B cell (primary cell): ENCODE measurements at regions not wholly inside any gene's neighbourhood (a gene's known extent, or its start where the extent isn't known, plus 50 kb on each side); places are given as distances from the start of the nearest gene placed in this dataset.

Source experiments
- ATAC-seq: fragments of 200-7000 bp; cut with Tn5 transposase; one replicate; pipeline ENCODE4 v1.10.0; 2021; ENCODE audit warnings: low read depth, mild to moderate bottlenecking, moderate number of reproducible peaks, moderate library complexity
- CTCF ChIA-PET: fragments of 350-600 bp; sonication (Branson Sonifier 250); formaldehyde crosslinking; loops from one replicate; lab custom pipeline; 2021; ENCODE audit warnings: antibody characterized with exemption, inconsistent platforms; lab: Charles Lee
- POLR2A ChIA-PET: fragments of 350-600 bp; sonication (Branson Sonifier 250); formaldehyde crosslinking; loops from one replicate; lab custom pipeline; 2021; ENCODE audit warnings: antibody characterized with exemption; lab: Charles Lee
- DNase-seq: peaks from one replicate; pipeline ENCODE4 v3.0.0; 2013
- H2AFZ ChIP-seq: 2 replicates; pipeline ENCODE4 v1.6.1; 2012; ENCODE audit warnings: mild to moderate bottlenecking, low read depth, low read length; ENCODE audit not compliant: insufficient read depth, poor library complexity, severe bottlenecking
- H3K27ac ChIP-seq, 2 donors: 1 replicate in 1 of 2; 2 replicates in 1 of 2; pipeline ENCODE4 v1.5.1; 2012 to 2013; ENCODE audit warnings: low read length in 2 of 2, mild to moderate bottlenecking in 2 of 2, moderate library complexity in 1 of 2
- H3K27me3 ChIP-seq, 4 experiments: fragments of 200-600 bp in 1 of 4; sonication (generic) in 1 of 4; replicated peaks in 1 of 4; 1 replicate in 2 of 4; 2 replicates in 2 of 4; pipeline versions ENCODE4 v1.6.1 to v1.7.0; 2013 to 2016; ENCODE audit warnings: low read length in 3 of 4, mild to moderate bottlenecking in 2 of 4, mixed read lengths in 1 of 4, moderate library complexity in 1 of 4; ENCODE audit not compliant: insufficient read depth in 4 of 4, control insufficient read depth in 3 of 4; ENCODE audit errors: control extremely low read depth in 1 of 4
- H3K36me3 ChIP-seq, 2 experiments: replicated peaks in 1 of 2; 1 replicate in 1 of 2; 2 replicates in 1 of 2; pipeline versions ENCODE4 v1.6.1 to v1.7.1; 2013; ENCODE audit warnings: low read length in 1 of 2; ENCODE audit not compliant: insufficient read depth in 2 of 2, control insufficient read depth in 1 of 2; ENCODE audit errors: control extremely low read depth in 1 of 2, extremely low read depth in 1 of 2
- H3K4me1 ChIP-seq, 2 donors: fragments of 200-600 bp in 1 of 2; sonication (generic) in 1 of 2; 1 replicate in 1 of 2; 2 replicates in 1 of 2; pipeline versions ENCODE4 v1.5.1 to v1.6.1; 2013 to 2017; ENCODE audit warnings: low read length in 2 of 2; ENCODE audit not compliant: control insufficient read depth in 2 of 2, insufficient read depth in 2 of 2
- H3K4me2 ChIP-seq: replicated peaks from 2 replicates; pipeline ENCODE3; 2012; ENCODE audit warnings: mild to moderate bottlenecking, low read depth, low read length; ENCODE audit not compliant: poor library complexity, severe bottlenecking
- H3K4me3 ChIP-seq, 5 experiments: fragments of 200-600 bp in 1 of 5; sonication (generic) in 1 of 5; 1 replicate in 3 of 5; 2 replicates in 2 of 5; pipeline versions ENCODE4 v1.5.1 to v1.7.0; 2011 to 2016; ENCODE audit warnings: low read length in 4 of 5, mild to moderate bottlenecking in 4 of 5, low read depth in 2 of 5, control low read depth in 1 of 5, moderate library complexity in 1 of 5; ENCODE audit not compliant: insufficient read depth in 1 of 5; ENCODE audit errors: control extremely low read depth in 1 of 5, extremely low read depth in 1 of 5
- H3K79me2 ChIP-seq: fragments of 200-600 bp; sonication (generic); one replicate; pipeline ENCODE4 v1.6.0; 2016; ENCODE audit warnings: low read length; ENCODE audit not compliant: control insufficient read depth, insufficient read depth
- H3K9ac ChIP-seq: fragments of 200-600 bp; sonication (generic); 2 replicates; pipeline ENCODE4 v1.6.1; 2017; ENCODE audit warnings: mild to moderate bottlenecking, low read length, moderate library complexity
- H3K9me3 ChIP-seq, 3 donors: one replicate each; pipeline versions ENCODE4 v1.6.1 to v1.7.1; 2013; ENCODE audit warnings: low read length in 2 of 3; ENCODE audit not compliant: control insufficient read depth in 2 of 3, insufficient read depth in 1 of 3; ENCODE audit errors: control extremely low read depth in 1 of 3
- H4K20me1 ChIP-seq: 2 replicates; pipeline ENCODE4 v1.6.0; 2012; ENCODE audit warnings: mild to moderate bottlenecking, low read length; ENCODE audit not compliant: insufficient read depth, control insufficient read depth, poor library complexity, severe bottlenecking
- H3K27ac Mint-ChIP-seq: one replicate; pipeline ENCODE4 v1.8.0; 2021; ENCODE audit warnings: mixed read lengths
- H3K27me3 Mint-ChIP-seq: one replicate; pipeline ENCODE4 v1.8.0; 2021; ENCODE audit warnings: mixed read lengths
- H3K4me1 Mint-ChIP-seq: one replicate; pipeline ENCODE4 v1.8.0; 2021; ENCODE audit warnings: mixed read lengths
- H3K4me3 Mint-ChIP-seq: one replicate; pipeline ENCODE4 v1.8.0; 2021; ENCODE audit warnings: mixed read lengths
- H3K9me3 Mint-ChIP-seq: one replicate; pipeline ENCODE4 v1.8.0; 2022; ENCODE audit warnings: mixed read lengths; ENCODE audit not compliant: insufficient read depth
- EZH2 ChIP-seq: IDR thresholded peaks from 2 replicates; pipeline ENCODE4 v1.6.1; 2012; ENCODE audit warnings: borderline replicate concordance, low read depth, mild to moderate bottlenecking, moderate library complexity, low read length; ENCODE audit not compliant: insufficient read depth, poor library complexity, severe bottlenecking
- WGBS: methylation state at CpG from one replicate; pipeline ENCODE4 v1.1.5; 2013; ENCODE audit warnings: missing lambda C conversion rate; ENCODE audit not compliant: insufficient coverage; 5-methylcytosine and 5-hydroxymethylcytosine counted together
- intact Hi-C: fragments of 100-400 bp; cut with micrococcal nuclease; formaldehyde crosslinking; loops from one replicate; pipeline ENCODE4 v1.10.0; 2022
- TF ChIP-seq, protein P1 (sequence below): fragments of 200-600 bp; IDR thresholded peaks from one replicate; pipeline ENCODE4 v1.8.0; 2022; ENCODE audit warnings: antibody characterized with exemption, mild to moderate bottlenecking

DNA sequence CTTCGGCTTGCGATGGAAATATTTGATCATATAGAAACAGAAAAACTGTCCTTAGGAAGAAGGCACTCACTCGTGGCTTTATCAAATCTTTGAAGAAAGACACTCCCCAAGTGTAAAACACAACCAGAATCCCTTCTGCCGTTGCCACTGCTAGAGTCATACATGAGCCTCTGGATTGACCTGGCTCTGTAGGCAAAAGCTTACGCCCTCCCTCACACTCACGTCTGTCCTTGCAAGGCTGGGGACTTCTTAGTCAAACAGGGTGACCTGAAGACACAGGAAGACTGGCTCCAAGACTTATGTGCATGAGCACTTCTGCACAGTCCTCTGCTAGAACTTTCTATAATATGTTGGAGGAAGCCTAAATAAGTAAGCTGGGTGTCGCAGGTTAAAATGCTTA is 135.4 kb upstream of the MDFIC start:
- intact Hi-C loops, result no loop called here
- ChIA-PET CTCF (no interaction called here), POLR2A (no interaction called here)
- no peak overlapping the region for H3K9ac ChIP-seq
- ATAC-seq (no peak), DNase-seq (no peak)
- no peaks in the 10 kb centered on the region for H3K4me1 ChIP-seq
- Mint-ChIP-seq H3K27ac (no peak overlapping the region), H3K4me1 (no peaks in the 10 kb centered on the region), H3K4me3 (no peak overlapping the region), H3K27me3 (no peaks in the 10 kb centered on the region), H3K9me3 (no peaks in the 10 kb centered on the region)
- no peaks in the 10 kb centered on the region for H3K9me3 ChIP-seq
- no peak overlapping the region for H3K27ac ChIP-seq
- H3K79me2 ChIP-seq, result no peaks in the 10 kb centered on the region
- H3K4me3 ChIP-seq, result no peak overlapping the region
- no peak overlapping the region for H3K4me2 ChIP-seq
- H2AFZ ChIP-seq, result no peak overlapping the region
- H3K27me3 ChIP-seq, result peaks cover 0 to 3% (median 0%) of the 10 kb centered on the region in 4 experiments
- no peaks in the 10 kb centered on the region for H4K20me1 ChIP-seq
- WGBS, result 89% methylated on average over 3 of the region's 7 CpGs
- no peaks in the 10 kb centered on the region for H3K36me3 ChIP-seq
- TF ChIP-seq, protein P1, sequence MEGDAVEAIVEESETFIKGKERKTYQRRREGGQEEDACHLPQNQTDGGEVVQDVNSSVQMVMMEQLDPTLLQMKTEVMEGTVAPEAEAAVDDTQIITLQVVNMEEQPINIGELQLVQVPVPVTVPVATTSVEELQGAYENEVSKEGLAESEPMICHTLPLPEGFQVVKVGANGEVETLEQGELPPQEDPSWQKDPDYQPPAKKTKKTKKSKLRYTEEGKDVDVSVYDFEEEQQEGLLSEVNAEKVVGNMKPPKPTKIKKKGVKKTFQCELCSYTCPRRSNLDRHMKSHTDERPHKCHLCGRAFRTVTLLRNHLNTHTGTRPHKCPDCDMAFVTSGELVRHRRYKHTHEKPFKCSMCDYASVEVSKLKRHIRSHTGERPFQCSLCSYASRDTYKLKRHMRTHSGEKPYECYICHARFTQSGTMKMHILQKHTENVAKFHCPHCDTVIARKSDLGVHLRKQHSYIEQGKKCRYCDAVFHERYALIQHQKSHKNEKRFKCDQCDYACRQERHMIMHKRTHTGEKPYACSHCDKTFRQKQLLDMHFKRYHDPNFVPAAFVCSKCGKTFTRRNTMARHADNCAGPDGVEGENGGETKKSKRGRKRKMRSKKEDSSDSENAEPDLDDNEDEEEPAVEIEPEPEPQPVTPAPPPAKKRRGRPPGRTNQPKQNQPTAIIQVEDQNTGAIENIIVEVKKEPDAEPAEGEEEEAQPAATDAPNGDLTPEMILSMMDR, result no peak

DNA sequence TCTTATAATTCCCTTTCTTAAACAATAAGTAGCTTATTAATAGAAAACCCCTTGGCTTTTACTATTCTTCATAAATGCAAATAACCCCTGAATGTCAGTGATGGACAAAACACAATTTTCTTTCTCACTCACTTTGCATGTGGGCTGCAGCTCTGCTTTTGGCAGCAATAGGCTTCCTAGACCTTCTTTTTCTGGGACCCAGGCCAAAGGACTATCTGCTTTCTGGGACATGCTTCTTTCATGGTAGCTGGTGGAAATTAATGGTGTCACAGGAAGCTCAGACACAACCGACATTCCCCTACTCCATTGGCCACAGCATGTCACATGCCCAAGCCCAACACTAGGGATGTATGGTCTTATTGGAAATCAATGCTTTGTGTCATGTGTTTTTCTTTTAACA is 134.3 kb upstream of the MDFIC start:
- intact Hi-C loops, result no loop called here
- TF ChIP-seq EZH2, result no peak
- TF ChIP-seq, protein P1, result no peak

More for the DNA sequence above, 134.3 kb upstream of the MDFIC start:
- Histone ChIP-seq H3K36me3 (no peaks in the 10 kb centered on the region), H3K4me2 (no peak overlapping the region), H3K9me3 (no peaks in the 10 kb centered on the region), H3K27ac (no peak overlapping the region), H4K20me1 (no peaks in the 10 kb centered on the region), H3K4me1 (no peaks in the 10 kb centered on the region), H3K4me3 (no peak overlapping the region), H2AFZ (no peak overlapping the region), H3K79me2 (no peaks in the 10 kb centered on the region), H3K27me3 (peaks cover 0 to 5% (median 0%) of the 10 kb centered on the region in 4 experiments), H3K9ac (no peak overlapping the region)
- ChIA-PET CTCF (no interaction called here), POLR2A (no interaction called here)
- Mint-ChIP-seq H3K4me3 (no peak overlapping the region), H3K27ac (no peak overlapping the region), H3K27me3 (no peaks in the 10 kb centered on the region), H3K9me3 (no peaks in the 10 kb centered on the region), H3K4me1 (no peaks in the 10 kb centered on the region)
- no peak for DNase-seq
- no CpG with 5 or more reads among the region's 1 CpG for WGBS
- ATAC-seq, result no peak
